ENCODE measurements at regions not wholly inside any gene's neighbourhood (a gene's known extent, or its start where the extent isn't known, plus 50 kb on each side); places are given as distances from the start of the nearest gene placed in this dataset.

GRCh38 chr9:116027511-116027910 lies 126.1 kb upstream of the PAPPA start:
- POLR2A ChIA-PET (ENCODE audit: low non-redundant PET): no interaction called here
- no peak for TF ChIP-seq CTCF (conservative IDR thresholded peaks at IDR 0.05; ENCODE audit: low read depth)
- peak; percentile 46 for DNase-seq (ENCODE audit: low spot score)
- CTCF ChIA-PET: no interaction called here
- H3K27ac ChIP-seq: no peak overlapping the region

- no peak for TF ChIP-seq CTCF (conservative IDR thresholded peaks at IDR 0.05; ENCODE audit: low read depth)
- ChIA-PET POLR2A (ENCODE audit: low non-redundant PET) (no interaction called here), CTCF (no interaction called here)
- H3K27ac ChIP-seq: no peak overlapping the region
- no peak for DNase-seq (ENCODE audit: low spot score)
Measured at GRCh38 chr9:116027951-116028350, 125.6 kb upstream of the PAPPA start.

DNA sequence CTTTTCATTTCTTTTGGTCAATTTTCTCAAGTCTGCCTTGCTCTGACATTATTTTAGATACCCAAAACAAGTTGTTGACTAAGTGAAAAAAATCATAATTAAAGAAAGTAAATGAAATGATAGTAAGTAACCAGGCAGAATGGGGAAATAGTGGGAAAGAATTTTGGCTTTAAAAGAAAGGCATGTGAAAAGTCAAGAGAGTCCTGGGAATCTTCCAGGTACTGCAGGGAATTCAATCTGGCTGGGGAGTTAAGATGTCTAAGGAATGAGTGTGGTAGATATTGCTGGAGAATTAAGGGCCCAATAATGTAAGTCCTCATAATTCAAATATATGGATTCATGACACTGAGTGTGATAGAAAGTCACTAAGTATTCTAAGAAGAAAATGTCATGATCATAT lies 123.1 kb upstream of the PAPPA start:
- no peak for DNase-seq (ENCODE audit: low spot score)
- CTCF ChIA-PET: no interaction called here
- POLR2A ChIA-PET (ENCODE audit: low non-redundant PET): no interaction called here
- TF ChIP-seq CTCF (conservative IDR thresholded peaks at IDR 0.05; ENCODE audit: low read depth): no peak
- no peak overlapping the region for H3K27ac ChIP-seq

DNA sequence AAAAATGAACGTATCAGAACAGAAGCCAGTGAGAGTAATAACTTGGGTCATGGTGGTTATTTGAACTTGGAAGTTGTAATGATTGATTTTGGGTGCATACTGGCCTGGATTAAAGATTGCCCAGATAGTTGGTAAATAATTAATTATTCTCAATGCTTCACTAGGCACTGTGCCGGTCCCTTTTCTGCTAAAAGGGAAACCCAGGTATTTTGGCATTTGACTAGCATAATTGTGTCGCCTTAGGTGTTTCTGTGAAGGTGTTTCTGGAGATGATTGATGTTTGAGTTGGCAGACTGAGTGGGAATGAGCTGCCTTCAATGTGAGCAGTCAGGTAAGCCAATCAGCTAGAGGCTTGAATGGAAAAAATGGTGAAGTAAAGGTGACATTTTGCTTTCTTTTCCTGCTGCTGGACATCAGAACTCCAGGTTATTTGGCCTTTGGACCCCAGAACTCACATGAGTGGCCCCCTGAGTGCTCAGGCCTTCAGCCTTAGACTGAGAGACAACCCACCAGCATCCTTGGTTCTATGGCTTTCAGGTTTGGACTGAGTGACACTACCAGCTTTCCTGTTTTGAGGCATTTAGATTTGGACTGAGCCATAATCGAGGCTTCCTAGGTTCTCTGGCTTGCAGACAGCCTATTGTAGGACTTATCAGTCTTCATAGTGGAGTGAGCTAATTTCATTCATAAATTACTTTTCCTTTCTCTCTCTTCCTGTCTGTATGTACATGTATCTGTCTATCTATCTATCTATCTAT lies 120.7 kb upstream of the PAPPA start:
- no peak for DNase-seq (ENCODE audit: low spot score)
- no peak overlapping the region for H3K27ac ChIP-seq
- ChIA-PET POLR2A (ENCODE audit: low non-redundant PET) (no interaction called here), CTCF (no interaction called here)
- TF ChIP-seq CTCF (conservative IDR thresholded peaks at IDR 0.05; ENCODE audit: low read depth): no peak

DNA sequence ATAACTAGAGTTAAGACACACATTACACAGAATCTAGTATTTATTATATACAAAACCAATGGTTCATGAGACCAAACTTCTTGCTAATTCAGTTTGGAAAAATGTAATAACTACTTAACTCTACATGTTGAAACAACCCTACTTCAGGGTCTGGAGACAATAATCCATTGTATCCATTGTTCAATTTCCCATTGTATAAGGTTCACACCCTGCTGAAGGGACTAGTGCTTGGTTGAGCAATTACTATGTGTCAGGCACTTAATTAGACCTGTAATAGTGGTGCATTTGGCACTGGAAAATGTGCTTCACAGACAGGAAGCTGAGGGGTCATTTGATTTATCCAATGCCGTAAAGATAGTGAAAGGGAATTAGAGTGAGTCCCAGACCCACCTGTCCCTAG lies 114.3 kb upstream of the PAPPA start:
- no peak overlapping the region for H3K27ac ChIP-seq
- CTCF ChIA-PET: no interaction called here
- no peak for TF ChIP-seq CTCF (conservative IDR thresholded peaks at IDR 0.05; ENCODE audit: low read depth)
- POLR2A ChIA-PET (ENCODE audit: low non-redundant PET): no interaction called here
- DNase-seq (ENCODE audit: low spot score): no peak

DNA sequence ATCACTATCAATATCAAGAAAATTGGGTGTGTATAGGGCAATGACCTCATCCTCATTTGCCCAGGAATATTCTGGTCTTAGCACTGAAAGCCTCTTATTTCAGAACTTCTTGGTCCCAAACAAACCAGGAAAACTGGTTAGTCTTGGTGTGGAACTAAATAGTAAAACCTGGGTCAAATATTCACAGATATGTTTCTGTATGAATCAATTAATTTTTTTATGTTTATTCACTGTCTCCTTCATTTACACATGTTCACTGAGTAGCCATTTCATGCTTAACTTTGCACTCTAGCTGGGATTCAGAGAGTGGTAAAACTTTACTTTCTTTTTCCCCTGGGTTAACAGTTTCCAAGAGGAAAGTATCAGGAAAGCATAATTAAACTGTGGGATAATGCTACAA lies 113.7 kb upstream of the PAPPA start:
- POLR2A ChIA-PET (ENCODE audit: low non-redundant PET): no interaction called here
- no peak for DNase-seq (ENCODE audit: low spot score)
- TF ChIP-seq CTCF (conservative IDR thresholded peaks at IDR 0.05; ENCODE audit: low read depth): no peak
- no peak overlapping the region for H3K27ac ChIP-seq
- CTCF ChIA-PET: no interaction called here

All from RWPE1 (cell line).